ENCODE measurements at regions not wholly inside any gene's neighbourhood (a gene's known extent, or its start where the extent isn't known, plus 50 kb on each side); places are given as distances from the start of the nearest gene placed in this dataset.

DNA sequence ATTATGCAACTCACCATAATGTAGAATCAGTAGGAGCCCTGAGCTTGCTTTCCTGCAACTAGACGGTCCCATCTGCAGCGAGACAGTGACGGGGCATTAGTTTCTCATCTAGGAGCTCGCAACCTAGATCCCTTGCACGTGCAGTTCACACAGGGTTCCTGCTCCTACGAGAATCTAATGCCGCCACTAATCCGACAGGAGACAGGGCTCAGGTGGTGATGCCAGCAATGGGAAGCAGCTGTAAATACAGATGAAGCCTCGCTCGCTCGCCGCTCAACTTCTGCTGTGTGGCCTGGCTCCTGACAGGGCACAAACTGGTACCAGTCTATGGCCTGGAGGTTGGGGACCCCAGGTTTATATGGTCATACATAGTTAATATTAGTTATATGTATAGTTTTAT lies 394.5 kb downstream of the NPIPA8 start:
- no peaks in the 10 kb centered on the region for H3K27me3 Mint-ChIP-seq (ENCODE audit: unreplicated experiment)
- H3K4me3 Mint-ChIP-seq (ENCODE audit: unreplicated experiment): no peak overlapping the region
- TF ChIP-seq, protein P1, sequence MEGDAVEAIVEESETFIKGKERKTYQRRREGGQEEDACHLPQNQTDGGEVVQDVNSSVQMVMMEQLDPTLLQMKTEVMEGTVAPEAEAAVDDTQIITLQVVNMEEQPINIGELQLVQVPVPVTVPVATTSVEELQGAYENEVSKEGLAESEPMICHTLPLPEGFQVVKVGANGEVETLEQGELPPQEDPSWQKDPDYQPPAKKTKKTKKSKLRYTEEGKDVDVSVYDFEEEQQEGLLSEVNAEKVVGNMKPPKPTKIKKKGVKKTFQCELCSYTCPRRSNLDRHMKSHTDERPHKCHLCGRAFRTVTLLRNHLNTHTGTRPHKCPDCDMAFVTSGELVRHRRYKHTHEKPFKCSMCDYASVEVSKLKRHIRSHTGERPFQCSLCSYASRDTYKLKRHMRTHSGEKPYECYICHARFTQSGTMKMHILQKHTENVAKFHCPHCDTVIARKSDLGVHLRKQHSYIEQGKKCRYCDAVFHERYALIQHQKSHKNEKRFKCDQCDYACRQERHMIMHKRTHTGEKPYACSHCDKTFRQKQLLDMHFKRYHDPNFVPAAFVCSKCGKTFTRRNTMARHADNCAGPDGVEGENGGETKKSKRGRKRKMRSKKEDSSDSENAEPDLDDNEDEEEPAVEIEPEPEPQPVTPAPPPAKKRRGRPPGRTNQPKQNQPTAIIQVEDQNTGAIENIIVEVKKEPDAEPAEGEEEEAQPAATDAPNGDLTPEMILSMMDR (IDR thresholded peaks at IDR 0.05; ENCODE audit: partially characterized antibody, unreplicated experiment): no peak
- no peaks in the 10 kb centered on the region for H3K36me3 Mint-ChIP-seq (ENCODE audit: unreplicated experiment)
- H3K4me1 Mint-ChIP-seq (ENCODE audit: low read depth, unreplicated experiment): no peaks in the 10 kb centered on the region
- no peak overlapping the region for H3K27ac Mint-ChIP-seq (ENCODE audit: unreplicated experiment)
- no peak for DNase-seq
- peaks cover 5% of the 10 kb centered on the region for H3K9me3 Mint-ChIP-seq (ENCODE audit: unreplicated experiment)

- DNase-seq: no peak
- H3K4me1 Mint-ChIP-seq (ENCODE audit: low read depth, unreplicated experiment): no peaks in the 10 kb centered on the region
- no peak overlapping the region for H3K27ac Mint-ChIP-seq (ENCODE audit: unreplicated experiment)
- peaks cover 5% of the 10 kb centered on the region for H3K9me3 Mint-ChIP-seq (ENCODE audit: unreplicated experiment)
- H3K4me3 Mint-ChIP-seq (ENCODE audit: unreplicated experiment): no peak overlapping the region
- no peaks in the 10 kb centered on the region for H3K36me3 Mint-ChIP-seq (ENCODE audit: unreplicated experiment)
- H3K27me3 Mint-ChIP-seq (ENCODE audit: unreplicated experiment): no peaks in the 10 kb centered on the region
- TF ChIP-seq, protein P1 (IDR thresholded peaks at IDR 0.05; ENCODE audit: partially characterized antibody, unreplicated experiment): no peak
Observed at GRCh38 chr16:17940584-17941364, 395.8 kb downstream of the NPIPA8 start.

GRCh38 chr16:17939723-17940122 lies 396.8 kb downstream of the NPIPA8 start:
- H3K4me1 Mint-ChIP-seq (ENCODE audit: low read depth, unreplicated experiment): no peaks in the 10 kb centered on the region
- H3K4me3 Mint-ChIP-seq (ENCODE audit: unreplicated experiment): no peak overlapping the region
- H3K9me3 Mint-ChIP-seq (ENCODE audit: unreplicated experiment): peaks cover 5% of the 10 kb centered on the region
- no peaks in the 10 kb centered on the region for H3K36me3 Mint-ChIP-seq (ENCODE audit: unreplicated experiment)
- H3K27ac Mint-ChIP-seq (ENCODE audit: unreplicated experiment): no peak overlapping the region
- DNase-seq: no peak
- no peaks in the 10 kb centered on the region for H3K27me3 Mint-ChIP-seq (ENCODE audit: unreplicated experiment)
- TF ChIP-seq, protein P1 (IDR thresholded peaks at IDR 0.05; ENCODE audit: partially characterized antibody, unreplicated experiment): no peak

GRCh38 chr16:17939122-17939536 lies 397.4 kb downstream of the NPIPA8 start:
- no peak overlapping the region for H3K27ac Mint-ChIP-seq (ENCODE audit: unreplicated experiment)
- H3K4me1 Mint-ChIP-seq (ENCODE audit: low read depth, unreplicated experiment): no peaks in the 10 kb centered on the region
- H3K9me3 Mint-ChIP-seq (ENCODE audit: unreplicated experiment): peaks cover 5% of the 10 kb centered on the region
- no peaks in the 10 kb centered on the region for H3K27me3 Mint-ChIP-seq (ENCODE audit: unreplicated experiment)
- TF ChIP-seq, protein P1 (IDR thresholded peaks at IDR 0.05; ENCODE audit: partially characterized antibody, unreplicated experiment): no peak
- H3K4me3 Mint-ChIP-seq (ENCODE audit: unreplicated experiment): no peak overlapping the region
- no peaks in the 10 kb centered on the region for H3K36me3 Mint-ChIP-seq (ENCODE audit: unreplicated experiment)
- no peak for DNase-seq

- no peaks in the 10 kb centered on the region for H3K4me1 Mint-ChIP-seq (ENCODE audit: low read depth, unreplicated experiment)
- no peaks in the 10 kb centered on the region for H3K27me3 Mint-ChIP-seq (ENCODE audit: unreplicated experiment)
- peaks cover 5% of the 10 kb centered on the region for H3K9me3 Mint-ChIP-seq (ENCODE audit: unreplicated experiment)
- no peaks in the 10 kb centered on the region for H3K36me3 Mint-ChIP-seq (ENCODE audit: unreplicated experiment)
- no peak for DNase-seq
- TF ChIP-seq, protein P1 (IDR thresholded peaks at IDR 0.05; ENCODE audit: partially characterized antibody, unreplicated experiment): no peak
- H3K4me3 Mint-ChIP-seq (ENCODE audit: unreplicated experiment): no peak overlapping the region
- H3K27ac Mint-ChIP-seq (ENCODE audit: unreplicated experiment): no peak overlapping the region
Observed at GRCh38 chr16:17938546-17938945, 398.0 kb downstream of the NPIPA8 start.

Data from glutamatergic neuron (in vitro differentiated cells).